HG03064 (cell line): ENCODE measurements at regions not wholly inside any gene's neighbourhood (a gene's known extent, or its start where the extent isn't known, plus 50 kb on each side); places are given as distances from the start of the nearest gene placed in this dataset.
"Not testable (repeated sequence)": the region's sequence is repeated elsewhere in the genome, so short reads cannot be mapped to it uniquely, and the experiment has no call there.

Source experiments
- ATAC-seq: cut with Tn5 transposase; IDR thresholded peaks from one replicate; pipeline ENCODE4 v1.9.1; 2021; ENCODE audit warnings: low read depth; ENCODE audit not compliant: unreplicated experiment

DNA sequence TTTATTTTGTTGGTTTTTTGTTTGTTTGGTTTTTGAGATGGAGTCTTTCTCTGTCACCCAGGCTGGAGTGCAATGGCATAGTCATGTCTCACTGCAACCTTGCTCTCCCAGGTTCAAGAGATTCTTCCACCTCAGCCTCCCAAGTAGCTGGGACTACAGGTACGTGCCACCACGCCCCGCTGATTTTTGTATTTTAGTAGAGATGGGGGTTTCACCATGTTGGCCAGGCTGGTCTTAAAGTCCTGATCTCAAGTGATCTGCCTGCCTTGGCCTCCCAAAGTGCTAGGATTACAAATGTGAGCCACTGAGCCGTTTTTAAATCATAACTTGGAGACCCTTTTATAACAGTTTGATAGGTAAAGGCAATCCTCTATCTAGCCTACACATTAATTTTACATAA, 95.9 kb upstream of the MIR17HG start:
- ATAC-seq = not testable (repeated sequence)

DNA sequence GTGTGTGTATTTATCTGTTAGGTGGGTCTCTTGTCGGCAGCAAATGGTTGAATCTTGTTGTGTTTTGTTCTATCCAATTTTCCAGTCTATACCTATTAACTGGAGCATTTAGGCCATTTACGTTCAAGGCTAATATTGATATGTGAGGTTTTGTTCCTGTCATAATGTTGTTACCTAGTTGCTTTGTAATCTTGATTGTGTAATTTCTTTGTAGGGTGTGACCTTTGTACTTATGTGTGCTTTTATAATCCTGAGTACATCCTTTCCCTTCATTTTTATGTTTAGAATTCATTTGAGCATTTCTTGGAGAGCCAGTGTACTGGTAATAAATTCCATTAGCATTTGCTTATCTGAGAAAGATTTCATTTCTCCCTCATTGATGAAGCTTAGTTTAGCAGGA, 83.0 kb upstream of the MIR17HG start:
- ATAC-seq = no peak

DNA sequence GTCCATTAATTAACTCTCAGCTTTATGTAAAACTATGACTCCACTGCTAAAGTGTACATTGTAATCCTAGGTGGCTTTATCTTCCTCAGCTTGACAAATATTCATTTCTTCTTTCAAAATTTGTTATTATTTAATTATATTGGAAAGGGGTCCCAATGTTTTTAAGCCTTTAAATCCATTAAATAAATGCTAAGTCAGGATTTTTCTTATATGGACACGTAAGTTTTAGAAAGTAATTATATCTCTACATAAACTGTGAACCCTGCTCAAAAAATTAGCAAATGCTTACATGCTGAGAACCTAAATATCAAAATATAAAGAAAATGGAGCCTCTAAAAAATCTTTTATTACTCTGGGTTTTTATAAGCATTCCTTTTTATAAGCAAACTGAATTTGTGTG, 78.2 kb upstream of the MIR17HG start:
- no peak for ATAC-seq

DNA sequence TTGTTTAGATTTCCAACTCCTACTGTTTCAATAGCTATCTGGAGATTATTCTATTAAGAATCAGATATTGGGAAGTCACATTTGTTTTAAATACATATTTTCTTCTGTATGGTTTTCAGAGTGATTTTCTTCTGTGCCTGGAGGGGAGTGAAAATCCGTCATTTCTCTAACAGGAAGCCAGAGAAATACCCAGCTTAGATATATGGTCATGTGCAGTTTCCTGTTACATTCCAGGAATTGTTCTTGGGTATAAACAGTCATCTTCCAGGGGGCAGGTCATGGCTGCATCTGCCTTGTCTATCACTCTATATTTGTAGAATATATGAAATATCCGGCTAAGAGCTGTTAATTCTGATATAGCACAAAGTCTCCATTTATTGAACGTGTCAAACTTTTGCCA, 77.5 kb upstream of the MIR17HG start:
- no peak for ATAC-seq

DNA sequence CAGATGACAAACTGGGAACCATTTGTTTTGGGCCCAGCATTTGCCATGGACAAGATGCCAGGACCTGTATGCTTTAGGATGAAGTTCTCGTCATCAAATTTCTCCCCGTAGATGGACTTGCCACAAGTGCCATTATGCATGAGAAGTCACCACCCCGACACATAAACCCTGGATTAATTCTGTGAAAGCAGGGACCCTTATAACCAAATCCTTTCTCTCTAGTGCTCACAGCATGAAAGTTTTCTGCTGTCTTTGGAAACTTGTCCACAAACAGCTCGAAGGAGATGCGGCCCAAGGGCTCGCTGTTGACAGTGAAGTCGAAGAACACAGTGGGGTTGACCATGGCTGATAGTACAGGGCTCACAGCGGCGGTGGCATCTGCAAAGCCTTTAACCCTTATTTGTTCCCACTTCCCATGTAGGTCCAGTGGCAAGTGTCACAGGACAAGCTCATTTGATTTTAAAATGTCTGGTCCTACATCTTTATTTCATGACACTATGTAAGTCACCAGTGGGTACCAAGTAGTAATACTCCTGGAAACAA, 75.2 kb upstream of the MIR17HG start:
- ATAC-seq = no peak

DNA sequence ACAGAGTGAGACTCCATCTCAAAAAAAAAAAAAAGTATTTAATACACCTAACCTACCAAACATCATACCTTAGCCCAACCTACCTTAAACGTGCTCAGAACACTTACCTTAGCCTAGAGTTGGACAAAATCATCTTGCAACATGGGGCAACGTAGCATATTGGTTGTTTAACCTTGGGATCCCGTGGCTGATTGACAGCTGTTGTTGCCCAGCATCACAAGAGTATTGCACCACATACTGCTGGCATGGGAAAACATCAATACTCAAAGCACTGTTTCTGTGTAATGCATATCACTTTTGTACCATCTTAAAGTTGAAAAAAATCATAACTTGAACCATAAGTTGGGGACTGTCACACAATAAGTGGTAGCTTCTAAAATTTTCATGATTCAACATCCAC, 73.8 kb upstream of the MIR17HG start:
- ATAC-seq = no peak

DNA sequence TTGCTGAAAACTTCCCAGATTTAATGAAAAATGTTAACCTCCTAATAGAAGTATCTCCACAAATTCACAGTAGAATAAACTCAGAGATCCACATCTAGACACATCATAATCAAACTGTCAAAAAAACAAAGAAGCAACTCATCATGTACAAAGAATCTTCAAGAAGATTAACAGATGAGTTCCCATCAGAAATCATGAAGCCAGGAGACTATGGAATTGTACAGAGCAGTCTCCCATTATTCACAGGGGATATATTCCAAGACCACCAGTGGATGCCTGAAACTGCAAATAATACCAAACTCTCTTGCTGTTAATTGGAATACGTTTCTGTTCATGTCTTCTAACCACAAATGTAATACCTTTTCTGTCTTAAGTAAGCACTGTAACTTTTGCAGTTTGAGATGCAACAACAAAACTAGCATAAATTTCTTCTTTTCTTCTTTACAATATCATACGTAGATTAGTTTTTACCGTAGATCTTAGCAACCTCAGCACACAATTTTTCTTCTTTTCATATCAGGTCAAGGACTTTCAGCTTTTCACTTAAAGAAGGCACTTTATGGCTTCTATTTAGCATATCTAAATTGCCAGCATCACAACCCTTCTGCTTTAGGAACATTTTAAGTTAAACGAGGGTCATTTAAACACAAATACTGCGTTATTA, 70.3 kb upstream of the MIR17HG start:
- ATAC-seq = no peak

DNA sequence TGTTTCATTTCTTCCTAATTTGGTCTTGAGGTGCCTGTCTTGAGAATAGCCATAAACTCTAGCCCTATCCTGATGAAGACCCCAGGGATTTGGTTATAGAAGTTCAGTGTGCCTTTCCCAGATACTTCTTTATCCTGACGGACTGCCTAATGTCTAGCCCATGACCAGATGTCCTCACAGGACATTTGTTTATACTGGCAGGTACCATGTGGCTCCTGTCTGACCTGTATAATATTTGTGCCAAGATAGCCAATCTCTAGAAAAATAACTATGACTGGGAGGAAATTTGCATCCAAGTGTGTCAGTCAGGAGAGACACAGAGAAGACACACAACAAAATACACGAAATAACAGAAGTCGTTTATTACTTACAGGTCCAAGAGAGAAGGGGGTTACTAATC, 69.2 kb upstream of the MIR17HG start:
- no peak for ATAC-seq

DNA sequence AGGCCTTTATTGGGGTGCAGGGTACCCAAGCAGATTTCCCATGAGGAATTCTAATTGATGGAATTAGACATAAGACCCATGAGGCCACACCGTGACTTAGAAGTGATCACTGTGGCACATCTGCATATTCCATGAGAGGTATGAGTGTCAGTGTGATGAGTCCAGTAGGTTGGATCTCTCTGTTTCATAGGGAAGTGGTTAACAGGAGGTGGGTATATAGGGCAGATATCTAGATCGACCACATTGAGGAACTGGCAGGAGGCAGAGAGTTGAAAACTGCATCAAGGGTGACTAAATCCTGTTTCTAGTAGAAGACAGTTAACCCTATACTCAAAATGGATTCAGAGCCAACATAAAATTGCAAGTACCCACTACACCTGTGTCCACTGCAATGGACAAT, 68.6 kb upstream of the MIR17HG start:
- ATAC-seq = no peak

DNA sequence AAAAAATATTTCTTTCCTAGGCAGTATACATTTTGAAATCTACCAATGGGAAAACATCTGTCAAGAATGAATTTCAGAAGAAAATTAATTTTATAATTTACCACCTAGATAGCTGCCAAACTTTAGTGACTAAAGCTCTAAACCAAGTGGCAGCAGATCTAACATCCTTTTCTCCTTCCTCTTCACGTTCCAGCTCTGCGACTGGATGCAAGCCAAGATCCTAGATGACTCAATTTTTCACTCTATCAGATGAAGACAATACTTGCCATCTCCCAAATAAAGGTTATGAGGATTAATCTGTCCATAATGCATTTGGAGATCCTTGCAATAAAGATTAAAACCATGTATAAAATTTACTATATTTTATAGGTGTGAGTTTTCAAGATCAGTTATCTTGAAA, 66.7 kb upstream of the MIR17HG start:
- no peak for ATAC-seq

DNA sequence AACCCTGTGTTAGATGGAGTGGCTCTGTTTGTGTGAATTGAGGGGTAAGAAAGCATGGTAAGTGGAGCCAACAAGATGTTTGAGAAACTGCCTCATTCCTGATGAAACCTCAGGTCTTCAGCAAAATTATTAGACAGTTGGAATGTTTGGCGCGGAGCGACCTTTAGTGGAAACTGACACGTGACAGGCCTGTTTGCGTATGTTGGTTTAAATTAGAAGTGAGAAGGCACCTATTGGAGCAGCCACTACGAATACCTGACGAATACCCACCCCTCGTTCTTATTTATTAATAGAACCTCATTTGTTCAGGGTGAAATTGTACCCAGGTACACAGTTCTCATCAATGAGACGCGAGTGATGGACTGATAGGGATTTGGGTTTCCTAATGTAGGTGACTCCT, 63.2 kb upstream of the MIR17HG start:
- no peak for ATAC-seq

DNA sequence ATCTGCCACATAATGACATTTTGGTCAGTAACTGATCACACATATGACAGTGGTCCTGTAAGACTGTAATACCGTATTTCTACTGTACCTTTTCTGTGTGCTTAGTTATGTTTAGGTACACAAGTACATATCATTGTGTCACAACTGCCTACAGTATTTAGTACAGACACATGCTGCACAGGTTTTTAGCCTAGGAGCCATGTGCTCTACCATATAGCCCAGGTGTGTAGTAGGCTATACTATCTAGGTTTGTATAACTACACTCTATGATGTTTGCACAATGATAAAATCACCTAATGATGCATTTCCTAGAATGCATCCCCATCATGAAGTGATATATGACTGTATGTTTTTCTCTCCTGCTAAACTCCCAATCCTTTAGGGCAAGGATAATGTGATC, 61.2 kb upstream of the MIR17HG start:
- ATAC-seq = no peak

DNA sequence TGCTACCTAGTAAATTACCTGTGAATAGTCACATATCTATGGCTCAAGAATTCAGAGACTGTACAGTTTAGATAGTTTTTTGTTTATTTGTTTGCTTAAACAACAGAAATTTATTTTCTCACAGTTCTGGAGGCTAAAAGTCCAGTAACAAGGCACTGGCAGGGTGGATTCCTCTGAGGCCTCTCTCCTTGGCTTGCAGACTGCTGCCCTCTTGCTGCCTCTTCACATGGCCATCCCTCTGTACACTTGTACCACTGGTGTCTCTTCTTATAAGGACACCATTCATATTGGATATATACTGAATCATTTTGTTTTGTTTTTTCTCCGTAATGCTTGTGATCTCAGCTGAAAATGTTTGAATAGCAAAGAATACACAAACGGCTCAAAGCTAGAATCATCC, 56.4 kb upstream of the MIR17HG start:
- ATAC-seq = no peak

DNA sequence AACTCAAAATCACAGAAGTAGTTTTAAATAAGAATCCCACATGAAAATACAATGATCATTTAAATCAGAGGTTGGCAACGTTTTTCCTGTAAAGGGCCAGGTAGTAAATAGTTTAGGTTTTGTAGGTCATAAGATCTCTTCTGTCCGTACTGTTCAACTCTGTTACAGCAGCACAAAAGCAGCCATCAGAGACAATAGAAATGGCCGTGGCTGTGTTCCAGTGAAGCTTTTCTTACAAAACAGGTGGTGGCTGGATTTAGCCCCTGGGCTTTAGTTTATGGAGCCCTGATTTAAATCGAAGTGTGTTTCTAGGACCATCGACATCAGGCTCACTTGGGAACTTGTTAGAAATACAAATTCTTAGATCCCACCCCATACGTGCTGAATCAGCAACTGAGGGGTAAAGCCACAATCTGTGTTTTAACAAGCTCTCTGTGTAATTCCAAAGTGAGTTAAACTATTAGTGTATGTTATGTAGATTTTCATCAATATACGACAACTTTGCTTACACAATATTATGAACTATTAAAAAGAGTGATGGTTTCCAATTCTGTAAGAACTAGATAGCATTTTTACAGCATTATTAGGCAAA, 54.8 kb upstream of the MIR17HG start:
- no peak for ATAC-seq

DNA sequence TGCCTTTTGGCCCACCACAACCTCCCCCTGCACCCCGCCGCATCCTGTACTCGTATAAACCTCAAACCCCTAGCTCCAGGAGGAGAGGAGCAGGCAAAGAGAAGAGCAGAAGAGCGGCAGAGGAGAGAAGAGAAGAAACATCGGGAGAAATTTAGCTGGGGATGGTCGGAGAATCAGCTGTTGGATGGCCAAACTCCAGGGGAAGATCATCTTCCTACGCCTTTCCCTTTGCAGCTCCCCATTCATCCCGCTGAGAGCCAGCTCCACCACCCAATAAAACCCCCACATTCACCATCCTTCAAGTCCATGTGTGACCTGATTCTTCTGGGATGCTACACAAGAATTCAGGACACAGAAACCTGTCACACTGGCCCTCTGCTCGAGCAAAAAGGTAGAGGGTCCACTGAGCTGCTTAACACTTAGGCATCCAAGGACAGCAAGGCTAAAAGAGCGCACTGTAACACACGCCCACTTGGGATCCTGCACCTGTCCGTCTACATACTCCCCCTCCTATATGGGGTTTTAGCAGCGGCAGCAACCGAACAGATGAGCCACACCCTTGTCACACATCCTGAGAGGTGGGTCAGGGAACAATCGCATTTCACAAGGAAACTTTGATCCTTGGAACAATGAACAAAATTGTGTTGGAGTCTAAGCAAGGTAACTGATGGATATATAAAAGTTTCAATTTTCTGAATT, 51.6 kb upstream of the MIR17HG start:
- no peak for ATAC-seq

DNA sequence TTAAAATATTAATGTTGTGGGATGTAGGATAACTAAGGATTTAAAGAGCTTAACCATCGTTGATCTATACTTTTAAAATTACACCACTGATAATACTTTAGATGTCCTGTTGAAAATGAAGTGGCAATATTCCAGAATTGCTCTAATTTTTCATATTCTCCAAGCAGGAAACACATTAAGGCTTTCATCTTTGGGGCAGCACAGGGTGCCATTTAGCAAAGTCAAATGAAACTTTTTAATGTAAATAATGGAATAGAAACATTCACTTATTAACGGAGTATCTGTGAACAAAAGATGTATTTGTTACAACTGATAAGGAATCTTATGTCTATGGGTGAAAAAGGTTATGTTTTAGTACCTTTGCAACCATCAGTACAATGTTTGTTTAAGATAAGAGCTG, 50.0 kb upstream of the MIR17HG start:
- no peak for ATAC-seq
